ENCODE measurements at regions not wholly inside any gene's neighbourhood (a gene's known extent, or its start where the extent isn't known, plus 50 kb on each side); places are given as distances from the start of the nearest gene placed in this dataset.

DNA sequence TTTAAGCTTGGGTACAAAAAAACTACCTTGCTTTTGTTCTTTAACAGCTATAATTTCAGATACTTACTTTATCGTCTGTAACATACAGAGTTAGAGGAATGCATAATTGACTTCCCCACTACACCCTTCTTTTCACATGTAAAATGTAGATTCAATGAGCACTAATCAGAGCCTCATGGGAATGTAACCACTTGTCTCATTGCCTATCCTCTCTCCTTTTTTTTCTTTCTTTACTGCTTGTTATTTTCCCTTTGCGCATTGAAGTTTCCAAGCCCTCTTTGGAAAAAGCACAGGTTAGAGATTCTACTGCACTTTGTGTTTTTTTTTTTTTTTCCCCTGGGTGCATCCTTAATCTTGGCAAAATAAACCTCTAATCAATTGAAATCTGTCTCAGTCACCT is 965.1 kb upstream of the PABPC4L start:
- H3K4me3 ChIP-seq (replicated peaks in 1 of 2; ENCODE audit: low read depth in 2 of 2, low read length in 2 of 2), result no peak overlapping the region
- DNase-seq (ENCODE audit: low read depth in 2 of 2), result no peak
- TF ChIP-seq, protein P1, sequence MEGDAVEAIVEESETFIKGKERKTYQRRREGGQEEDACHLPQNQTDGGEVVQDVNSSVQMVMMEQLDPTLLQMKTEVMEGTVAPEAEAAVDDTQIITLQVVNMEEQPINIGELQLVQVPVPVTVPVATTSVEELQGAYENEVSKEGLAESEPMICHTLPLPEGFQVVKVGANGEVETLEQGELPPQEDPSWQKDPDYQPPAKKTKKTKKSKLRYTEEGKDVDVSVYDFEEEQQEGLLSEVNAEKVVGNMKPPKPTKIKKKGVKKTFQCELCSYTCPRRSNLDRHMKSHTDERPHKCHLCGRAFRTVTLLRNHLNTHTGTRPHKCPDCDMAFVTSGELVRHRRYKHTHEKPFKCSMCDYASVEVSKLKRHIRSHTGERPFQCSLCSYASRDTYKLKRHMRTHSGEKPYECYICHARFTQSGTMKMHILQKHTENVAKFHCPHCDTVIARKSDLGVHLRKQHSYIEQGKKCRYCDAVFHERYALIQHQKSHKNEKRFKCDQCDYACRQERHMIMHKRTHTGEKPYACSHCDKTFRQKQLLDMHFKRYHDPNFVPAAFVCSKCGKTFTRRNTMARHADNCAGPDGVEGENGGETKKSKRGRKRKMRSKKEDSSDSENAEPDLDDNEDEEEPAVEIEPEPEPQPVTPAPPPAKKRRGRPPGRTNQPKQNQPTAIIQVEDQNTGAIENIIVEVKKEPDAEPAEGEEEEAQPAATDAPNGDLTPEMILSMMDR (IDR thresholded peaks at IDR 0.05; ENCODE audit: low read depth, low read length), result no peak

DNA sequence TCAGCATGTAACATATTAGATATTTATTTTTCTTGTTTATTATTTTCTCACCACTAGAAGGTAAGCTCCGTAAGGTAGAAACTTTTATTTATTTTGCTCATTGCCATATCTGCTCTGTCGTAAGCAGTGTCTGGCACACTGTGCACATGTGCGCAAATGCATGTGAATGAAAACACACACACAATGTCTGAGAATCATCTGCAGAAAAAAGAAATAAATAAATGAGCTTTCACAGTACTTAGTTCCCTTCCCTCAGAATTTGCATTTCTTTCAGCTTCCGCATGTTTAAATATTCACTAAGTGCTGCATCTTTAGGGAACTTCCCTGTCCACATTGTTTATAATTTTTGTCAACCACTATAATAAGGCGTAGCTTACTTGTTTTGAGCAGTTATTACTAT is 963.0 kb upstream of the PABPC4L start:
- TF ChIP-seq, protein P1 (IDR thresholded peaks at IDR 0.05; ENCODE audit: low read depth, low read length), result no peak
- no peak overlapping the region for H3K4me3 ChIP-seq (replicated peaks in 1 of 2; ENCODE audit: low read depth in 2 of 2, low read length in 2 of 2)
- DNase-seq (ENCODE audit: low read depth in 2 of 2), result no peak

DNA sequence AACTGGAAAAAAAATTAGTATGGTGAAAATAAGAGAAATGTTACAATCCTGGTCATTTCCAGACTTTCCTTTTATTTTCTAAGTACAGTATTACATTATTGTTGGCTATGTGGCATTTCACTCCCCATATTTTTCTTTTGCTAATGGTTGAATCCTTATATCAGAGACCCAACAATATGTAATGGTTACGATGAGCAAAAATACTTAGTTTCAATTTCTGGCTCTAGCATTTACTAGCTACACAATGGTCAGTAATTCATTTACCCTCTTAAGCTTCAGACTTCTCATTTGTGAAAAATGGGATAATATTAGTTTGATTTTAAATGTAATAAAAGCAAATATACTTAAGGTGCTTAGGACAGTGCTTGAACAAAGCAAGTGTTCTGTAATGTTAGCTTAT is 942.9 kb upstream of the PABPC4L start:
- TF ChIP-seq, protein P1 (IDR thresholded peaks at IDR 0.05; ENCODE audit: low read depth, low read length), result no peak
- H3K4me3 ChIP-seq (replicated peaks in 1 of 2; ENCODE audit: low read depth in 2 of 2, low read length in 2 of 2), result no peak overlapping the region
- no peak for DNase-seq (ENCODE audit: low read depth in 2 of 2)

DNA sequence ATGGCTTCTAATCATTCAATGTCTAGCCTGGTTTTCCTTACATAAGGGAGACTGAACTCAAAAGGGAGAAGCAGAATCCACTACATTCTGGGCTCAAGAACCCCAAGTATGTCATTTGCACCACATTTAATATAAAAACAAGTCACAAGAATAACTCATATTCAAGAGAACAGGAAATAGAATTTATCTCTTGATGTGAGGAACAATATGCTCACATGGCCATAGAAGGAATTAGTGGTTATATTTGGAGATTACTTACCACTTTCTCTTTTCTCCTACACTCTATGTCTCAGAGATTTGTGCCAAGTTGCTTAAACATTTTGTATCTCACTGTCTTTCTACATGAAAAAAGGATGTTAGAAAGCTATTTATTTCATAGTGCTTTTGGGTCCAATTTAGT is 922.6 kb upstream of the PABPC4L start:
- H3K4me3 ChIP-seq (replicated peaks in 1 of 2; ENCODE audit: low read depth in 2 of 2, low read length in 2 of 2), result no peak overlapping the region
- TF ChIP-seq, protein P1 (IDR thresholded peaks at IDR 0.05; ENCODE audit: low read depth, low read length), result no peak
- DNase-seq (ENCODE audit: low read depth in 2 of 2), result no peak

DNA sequence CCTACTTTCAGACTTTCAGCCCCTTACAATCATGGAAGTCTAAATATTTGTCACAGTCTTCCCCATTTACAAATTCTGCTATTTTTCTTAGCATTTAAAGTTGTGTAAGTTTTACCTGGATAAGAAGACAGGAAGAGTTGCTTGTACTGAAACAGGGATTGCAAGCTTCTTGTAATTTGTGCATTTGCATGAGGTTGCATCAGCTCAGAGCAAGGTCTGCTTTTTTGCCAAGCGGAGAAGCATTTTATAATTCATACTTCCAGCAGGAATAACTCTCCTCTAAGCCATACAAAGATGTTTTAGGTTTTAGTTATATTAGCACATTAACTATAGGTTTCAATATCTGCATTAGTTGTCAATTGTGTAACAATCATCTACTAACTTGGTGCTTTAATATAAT is 922.0 kb upstream of the PABPC4L start:
- TF ChIP-seq, protein P1 (IDR thresholded peaks at IDR 0.05; ENCODE audit: low read depth, low read length), result no peak
- DNase-seq (ENCODE audit: low read depth in 2 of 2), result no peak
- no peak overlapping the region for H3K4me3 ChIP-seq (replicated peaks in 1 of 2; ENCODE audit: low read depth in 2 of 2, low read length in 2 of 2)

DNA sequence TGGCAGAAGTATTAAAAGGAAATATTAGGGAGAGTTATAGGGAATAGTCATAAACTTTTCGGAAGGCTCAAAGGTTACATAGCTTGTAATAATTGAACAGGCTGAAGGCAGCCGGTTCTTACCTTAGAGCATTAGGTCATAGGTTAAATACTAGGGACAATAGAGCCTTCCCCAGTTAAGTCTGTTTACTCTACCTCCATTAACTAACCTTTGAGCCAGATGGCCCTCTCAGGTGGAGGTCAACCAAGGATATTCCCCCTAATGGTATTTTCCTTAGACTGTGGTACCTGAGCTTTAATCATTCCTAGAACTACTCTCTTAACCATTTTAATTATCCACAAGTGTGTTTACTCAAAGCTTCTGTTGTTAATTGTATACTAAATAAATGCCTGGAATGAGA is 920.9 kb upstream of the PABPC4L start:
- TF ChIP-seq, protein P1 (IDR thresholded peaks at IDR 0.05; ENCODE audit: low read depth, low read length), result no peak
- no peak overlapping the region for H3K4me3 ChIP-seq (replicated peaks in 1 of 2; ENCODE audit: low read depth in 2 of 2, low read length in 2 of 2)
- no peak for DNase-seq (ENCODE audit: low read depth in 2 of 2)

DNA sequence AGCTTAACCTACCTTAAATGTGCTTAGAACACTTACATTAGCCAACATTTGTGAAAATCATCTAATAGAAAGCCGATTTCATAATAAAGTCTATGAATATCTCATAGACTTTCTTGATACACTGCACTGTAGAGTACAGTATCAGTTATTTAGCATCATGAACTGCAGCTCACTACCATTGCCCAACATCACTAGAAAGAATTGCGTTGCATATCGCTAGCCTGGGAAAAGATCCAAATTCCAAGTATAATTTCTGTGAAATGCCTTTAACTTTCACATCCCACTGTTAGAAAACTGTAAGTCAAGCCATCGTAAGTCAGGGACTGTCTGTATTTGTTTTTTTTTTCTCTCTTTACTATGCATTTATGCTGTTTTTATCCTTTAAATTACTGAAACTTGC is 918.6 kb upstream of the PABPC4L start:
- peak; percentile 1 to 25 for DNase-seq (ENCODE audit: low read depth in 2 of 2)
- TF ChIP-seq, protein P1 (IDR thresholded peaks at IDR 0.05; ENCODE audit: low read depth, low read length), result no peak
- H3K4me3 ChIP-seq (replicated peaks in 1 of 2; ENCODE audit: low read depth in 2 of 2, low read length in 2 of 2), result no peak overlapping the region
